A549 (cell line): ENCODE measurements at regions not wholly inside any gene's neighbourhood (a gene's known extent, or its start where the extent isn't known, plus 50 kb on each side); places are given as distances from the start of the nearest gene placed in this dataset.

Experiments
- BHLHE40 ChIP-seq: IDR thresholded peaks from 2 replicates; pipeline ENCODE4 v1.6.1; 2012; ENCODE audit warnings: low read depth, low read length, inconsistent platforms
- CBX8 ChIP-seq: fragments of 200-600 bp; sonication (generic); IDR thresholded peaks from 2 replicates; pipeline ENCODE4 v1.6.1; 2016
- CTCF ChIP-seq: fragments of >200 bp; sonication (Bioruptor Twin); formaldehyde crosslinking; IDR thresholded peaks from 3 replicates; pipeline ENCODE4 v1.5.1; 2016
- EP300 ChIP-seq, 2 experiments: fragments of >200 bp; sonication (Bioruptor Twin); formaldehyde crosslinking; IDR thresholded peaks; 2 replicates in 1 of 2; 3 replicates in 1 of 2; pipeline ENCODE4 v1.6.1; 2016 to 2017
- HOXB5 ChIP-seq: fragments of 250-450 bp; sonication (Bioruptor Pico); IDR thresholded peaks from 2 replicates; pipeline ENCODE4 v1.5.0; 2020; ENCODE audit warnings: mild to moderate bottlenecking, moderate library complexity
- MAX ChIP-seq: IDR thresholded peaks from 2 replicates; pipeline ENCODE4 v1.6.1; 2012
- MAZ ChIP-seq: fragments of 150-350 bp; IDR thresholded peaks from 2 replicates; pipeline ENCODE4 v1.6.1; 2014; ENCODE audit warnings: antibody characterized with exemption, low read depth, low read length, borderline replicate concordance
- NFE2L2 ChIP-seq: fragments of 150-350 bp; conservative IDR thresholded peaks from 2 replicates; pipeline ENCODE4 v1.6.1; 2014; ENCODE audit warnings: low read length
- POLR2A ChIP-seq: IDR thresholded peaks from 2 replicates; pipeline ENCODE4 v1.6.1; 2012; ENCODE audit warnings: mild to moderate bottlenecking, low read length
- RAD21 ChIP-seq, 2 experiments: fragments of >200 bp in 1 of 2; sonication (Bioruptor Twin) in 1 of 2; formaldehyde crosslinking in 1 of 2; IDR thresholded peaks in 1 of 2; conservative IDR thresholded peaks in 1 of 2; 2 replicates in 1 of 2; 3 replicates in 1 of 2; pipeline ENCODE4 v1.6.1; 2012 to 2018; ENCODE audit warnings: inconsistent platforms in 1 of 2
- USF2 ChIP-seq: fragments of 450-650 bp; IDR thresholded peaks from 2 replicates; pipeline ENCODE4 v1.6.1; 2014; ENCODE audit warnings: antibody characterized with exemption
- ZSCAN20 ChIP-seq: fragments of 250-450 bp; sonication (Bioruptor Pico); IDR thresholded peaks from 2 replicates; pipeline ENCODE4 v1.8.0; 2022; ENCODE audit warnings: mild to moderate bottlenecking, moderate library complexity

GRCh38 chr16:85473323-85473722, 139.8 kb upstream of the GSE1 start:
- TF ChIP-seq MAX: no peak
- no peak for TF ChIP-seq CTCF
- no peak for TF ChIP-seq ZSCAN20 (CRISPR knock-in tag)
- no peak for TF ChIP-seq NFE2L2
- TF ChIP-seq BHLHE40: no peak
- TF ChIP-seq RAD21 (conservative IDR thresholded peaks at IDR 0.05 in 1 of 2, IDR thresholded peaks at IDR 0.05 in 1 of 2): no peak
- TF ChIP-seq MAZ: no peak
- TF ChIP-seq POLR2A: no peak
- TF ChIP-seq USF2: no peak
- TF ChIP-seq HOXB5 (CRISPR knock-in tag): no peak
- no peak for TF ChIP-seq CBX8
- TF ChIP-seq EP300 (IDR thresholded peaks at IDR 0.05): no peak
